Transverse colon (tissue), 4 donors: ENCODE measurements at regions not wholly inside any gene's neighbourhood (a gene's known extent, or its start where the extent isn't known, plus 50 kb on each side); places are given as distances from the start of the nearest gene placed in this dataset.

Experiments
- CTCF ChIP-seq, 5 experiments: fragments of 200-600 bp in 3 of 5; fragments of 450-650 bp in 2 of 5; sonication (generic) in 3 of 5; IDR thresholded peaks; 1 replicate in 2 of 5; 2 replicates in 3 of 5; pipeline ENCODE4 v1.5.1; 2016 to 2017; ENCODE audit warnings: antibody characterized with exemption in 5 of 5, inconsistent platforms in 3 of 5, mild to moderate bottlenecking in 2 of 5, moderate library complexity in 1 of 5
- POLR2A ChIP-seq: fragments of 450-650 bp; IDR thresholded peaks from one replicate; pipeline ENCODE4 v1.6.1; 2016; ENCODE audit warnings: antibody characterized with exemption, mild to moderate bottlenecking, moderate library complexity
- POLR2AphosphoS5 ChIP-seq, 3 donors: sonication (generic); formaldehyde crosslinking; IDR thresholded peaks; one replicate each; pipeline ENCODE4 v1.6.1; 2016; ENCODE audit warnings: antibody characterized with exemption in 3 of 3

GRCh38 chr16:47884116-47884725 lies 271.6 kb downstream of the ABCC12 start:
- TF ChIP-seq CTCF (IDR thresholded peaks at IDR 0.05) (no peak), POLR2A (no peak), POLR2AphosphoS5 (IDR thresholded peaks at IDR 0.05) (no peak)
